B cell (primary cell): ENCODE measurements at regions not wholly inside any gene's neighbourhood (a gene's known extent, or its start where the extent isn't known, plus 50 kb on each side); places are given as distances from the start of the nearest gene placed in this dataset.
"Not testable (repeated sequence)": the region's sequence is repeated elsewhere in the genome, so short reads cannot be mapped to it uniquely, and the experiment has no call there.

Source experiments
- ATAC-seq: fragments of 200-7000 bp; cut with Tn5 transposase; one replicate; pipeline ENCODE4 v1.10.0; 2021; ENCODE audit warnings: low read depth, mild to moderate bottlenecking, moderate number of reproducible peaks, moderate library complexity
- CTCF ChIA-PET: fragments of 350-600 bp; sonication (Branson Sonifier 250); formaldehyde crosslinking; loops from one replicate; lab custom pipeline; 2021; ENCODE audit warnings: antibody characterized with exemption, inconsistent platforms; lab: Charles Lee
- POLR2A ChIA-PET: fragments of 350-600 bp; sonication (Branson Sonifier 250); formaldehyde crosslinking; loops from one replicate; lab custom pipeline; 2021; ENCODE audit warnings: antibody characterized with exemption; lab: Charles Lee
- DNase-seq: peaks from one replicate; pipeline ENCODE4 v3.0.0; 2013
- H2AFZ ChIP-seq: 2 replicates; pipeline ENCODE4 v1.6.1; 2012; ENCODE audit warnings: mild to moderate bottlenecking, low read depth, low read length; ENCODE audit not compliant: insufficient read depth, poor library complexity, severe bottlenecking
- H3K27ac ChIP-seq, 2 donors: 1 replicate in 1 of 2; 2 replicates in 1 of 2; pipeline ENCODE4 v1.5.1; 2012 to 2013; ENCODE audit warnings: low read length in 2 of 2, mild to moderate bottlenecking in 2 of 2, moderate library complexity in 1 of 2
- H3K27me3 ChIP-seq, 4 experiments: fragments of 200-600 bp in 1 of 4; sonication (generic) in 1 of 4; replicated peaks in 1 of 4; 1 replicate in 2 of 4; 2 replicates in 2 of 4; pipeline versions ENCODE4 v1.6.1 to v1.7.0; 2013 to 2016; ENCODE audit warnings: low read length in 3 of 4, mild to moderate bottlenecking in 2 of 4, mixed read lengths in 1 of 4, moderate library complexity in 1 of 4; ENCODE audit not compliant: insufficient read depth in 4 of 4, control insufficient read depth in 3 of 4; ENCODE audit errors: control extremely low read depth in 1 of 4
- H3K36me3 ChIP-seq, 2 experiments: replicated peaks in 1 of 2; 1 replicate in 1 of 2; 2 replicates in 1 of 2; pipeline versions ENCODE4 v1.6.1 to v1.7.1; 2013; ENCODE audit warnings: low read length in 1 of 2; ENCODE audit not compliant: insufficient read depth in 2 of 2, control insufficient read depth in 1 of 2; ENCODE audit errors: control extremely low read depth in 1 of 2, extremely low read depth in 1 of 2
- H3K4me1 ChIP-seq, 2 donors: fragments of 200-600 bp in 1 of 2; sonication (generic) in 1 of 2; 1 replicate in 1 of 2; 2 replicates in 1 of 2; pipeline versions ENCODE4 v1.5.1 to v1.6.1; 2013 to 2017; ENCODE audit warnings: low read length in 2 of 2; ENCODE audit not compliant: control insufficient read depth in 2 of 2, insufficient read depth in 2 of 2
- H3K4me2 ChIP-seq: replicated peaks from 2 replicates; pipeline ENCODE3; 2012; ENCODE audit warnings: mild to moderate bottlenecking, low read depth, low read length; ENCODE audit not compliant: poor library complexity, severe bottlenecking
- H3K4me3 ChIP-seq, 5 experiments: fragments of 200-600 bp in 1 of 5; sonication (generic) in 1 of 5; 1 replicate in 3 of 5; 2 replicates in 2 of 5; pipeline versions ENCODE4 v1.5.1 to v1.7.0; 2011 to 2016; ENCODE audit warnings: low read length in 4 of 5, mild to moderate bottlenecking in 4 of 5, low read depth in 2 of 5, control low read depth in 1 of 5, moderate library complexity in 1 of 5; ENCODE audit not compliant: insufficient read depth in 1 of 5; ENCODE audit errors: control extremely low read depth in 1 of 5, extremely low read depth in 1 of 5
- H3K79me2 ChIP-seq: fragments of 200-600 bp; sonication (generic); one replicate; pipeline ENCODE4 v1.6.0; 2016; ENCODE audit warnings: low read length; ENCODE audit not compliant: control insufficient read depth, insufficient read depth
- H3K9ac ChIP-seq: fragments of 200-600 bp; sonication (generic); 2 replicates; pipeline ENCODE4 v1.6.1; 2017; ENCODE audit warnings: mild to moderate bottlenecking, low read length, moderate library complexity
- H3K9me3 ChIP-seq, 3 donors: one replicate each; pipeline versions ENCODE4 v1.6.1 to v1.7.1; 2013; ENCODE audit warnings: low read length in 2 of 3; ENCODE audit not compliant: control insufficient read depth in 2 of 3, insufficient read depth in 1 of 3; ENCODE audit errors: control extremely low read depth in 1 of 3
- H4K20me1 ChIP-seq: 2 replicates; pipeline ENCODE4 v1.6.0; 2012; ENCODE audit warnings: mild to moderate bottlenecking, low read length; ENCODE audit not compliant: insufficient read depth, control insufficient read depth, poor library complexity, severe bottlenecking
- H3K27ac Mint-ChIP-seq: one replicate; pipeline ENCODE4 v1.8.0; 2021; ENCODE audit warnings: mixed read lengths
- H3K27me3 Mint-ChIP-seq: one replicate; pipeline ENCODE4 v1.8.0; 2021; ENCODE audit warnings: mixed read lengths
- H3K4me1 Mint-ChIP-seq: one replicate; pipeline ENCODE4 v1.8.0; 2021; ENCODE audit warnings: mixed read lengths
- H3K4me3 Mint-ChIP-seq: one replicate; pipeline ENCODE4 v1.8.0; 2021; ENCODE audit warnings: mixed read lengths
- H3K9me3 Mint-ChIP-seq: one replicate; pipeline ENCODE4 v1.8.0; 2022; ENCODE audit warnings: mixed read lengths; ENCODE audit not compliant: insufficient read depth
- EZH2 ChIP-seq: IDR thresholded peaks from 2 replicates; pipeline ENCODE4 v1.6.1; 2012; ENCODE audit warnings: borderline replicate concordance, low read depth, mild to moderate bottlenecking, moderate library complexity, low read length; ENCODE audit not compliant: insufficient read depth, poor library complexity, severe bottlenecking
- WGBS: methylation state at CpG from one replicate; pipeline ENCODE4 v1.1.5; 2013; ENCODE audit warnings: missing lambda C conversion rate; ENCODE audit not compliant: insufficient coverage; 5-methylcytosine and 5-hydroxymethylcytosine counted together
- intact Hi-C: fragments of 100-400 bp; cut with micrococcal nuclease; formaldehyde crosslinking; loops from one replicate; pipeline ENCODE4 v1.10.0; 2022
- TF ChIP-seq, protein P1 (sequence below): fragments of 200-600 bp; IDR thresholded peaks from one replicate; pipeline ENCODE4 v1.8.0; 2022; ENCODE audit warnings: antibody characterized with exemption, mild to moderate bottlenecking

- POLR2A ChIA-PET: no interaction called here
- Mint-ChIP-seq H3K9me3 (peaks cover 5% of the 10 kb centered on the region), H3K4me1 (no peaks in the 10 kb centered on the region), H3K27me3 (no peaks in the 10 kb centered on the region), H3K27ac (no peak overlapping the region), H3K4me3 (no peak overlapping the region)
- Histone ChIP-seq H3K79me2 (no peaks in the 10 kb centered on the region), H4K20me1 (no peaks in the 10 kb centered on the region), H2AFZ (no peak overlapping the region), H3K27me3 (no peaks in the 10 kb centered on the region), H3K27ac (no peak overlapping the region), H3K4me3 (no peak overlapping the region), H3K9me3 (peaks cover 0 to 12% (median 3%) of the 10 kb centered on the region in 3 donors), H3K4me2 (no peak overlapping the region), H3K9ac (no peak overlapping the region), H3K4me1 (no peaks in the 10 kb centered on the region), H3K36me3 (no peaks in the 10 kb centered on the region)
- 85% methylated on average over 2 of the region's 2 CpGs for WGBS
- no peak for TF ChIP-seq EZH2
- TF ChIP-seq, protein P1, sequence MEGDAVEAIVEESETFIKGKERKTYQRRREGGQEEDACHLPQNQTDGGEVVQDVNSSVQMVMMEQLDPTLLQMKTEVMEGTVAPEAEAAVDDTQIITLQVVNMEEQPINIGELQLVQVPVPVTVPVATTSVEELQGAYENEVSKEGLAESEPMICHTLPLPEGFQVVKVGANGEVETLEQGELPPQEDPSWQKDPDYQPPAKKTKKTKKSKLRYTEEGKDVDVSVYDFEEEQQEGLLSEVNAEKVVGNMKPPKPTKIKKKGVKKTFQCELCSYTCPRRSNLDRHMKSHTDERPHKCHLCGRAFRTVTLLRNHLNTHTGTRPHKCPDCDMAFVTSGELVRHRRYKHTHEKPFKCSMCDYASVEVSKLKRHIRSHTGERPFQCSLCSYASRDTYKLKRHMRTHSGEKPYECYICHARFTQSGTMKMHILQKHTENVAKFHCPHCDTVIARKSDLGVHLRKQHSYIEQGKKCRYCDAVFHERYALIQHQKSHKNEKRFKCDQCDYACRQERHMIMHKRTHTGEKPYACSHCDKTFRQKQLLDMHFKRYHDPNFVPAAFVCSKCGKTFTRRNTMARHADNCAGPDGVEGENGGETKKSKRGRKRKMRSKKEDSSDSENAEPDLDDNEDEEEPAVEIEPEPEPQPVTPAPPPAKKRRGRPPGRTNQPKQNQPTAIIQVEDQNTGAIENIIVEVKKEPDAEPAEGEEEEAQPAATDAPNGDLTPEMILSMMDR: no peak
- intact Hi-C loops: no loop called here
- CTCF ChIA-PET: no interaction called here
- DNase-seq: no peak
- ATAC-seq: no peak
These were observed 114.8 kb upstream of the NDN start for GRCh38 chr15:23801881-23802280.

DNA sequence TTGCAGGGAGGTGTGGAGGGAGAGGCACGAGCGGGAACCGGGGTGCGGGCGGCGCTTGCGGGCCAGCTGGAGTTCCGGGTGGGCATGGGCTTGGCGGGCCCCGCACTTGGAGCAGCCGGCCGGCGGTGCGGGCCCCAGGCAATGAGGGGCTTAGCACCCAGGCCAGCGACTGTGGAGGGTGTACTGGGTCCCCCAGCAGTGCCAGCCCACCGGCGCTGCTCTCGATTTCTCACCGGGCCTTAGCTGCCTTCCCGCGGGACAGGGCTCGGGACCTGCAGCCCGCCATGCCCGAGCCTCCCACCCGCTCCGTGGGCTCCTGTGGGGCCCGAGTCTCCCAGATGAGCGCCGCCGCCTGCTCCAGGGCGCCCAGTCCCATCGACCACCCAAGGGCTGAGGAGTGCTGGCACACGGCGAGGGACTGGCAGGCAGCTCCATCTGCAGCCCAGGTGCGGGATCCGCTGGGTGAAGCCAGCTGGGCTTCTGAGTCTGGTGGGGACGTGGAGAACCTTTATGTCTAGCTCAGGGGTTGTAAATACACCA lies 115.9 kb upstream of the NDN start:
- H3K4me1 ChIP-seq, H3K4me3 ChIP-seq, CTCF ChIA-PET, H3K4me2 ChIP-seq, POLR2A ChIA-PET, H4K20me1 ChIP-seq, DNase-seq, H3K79me2 ChIP-seq, H3K27ac Mint-ChIP-seq, ATAC-seq, H3K9ac ChIP-seq, H3K27me3 Mint-ChIP-seq, H3K9me3 ChIP-seq, H3K4me3 Mint-ChIP-seq, H2AFZ ChIP-seq, H3K9me3 Mint-ChIP-seq, H3K27ac ChIP-seq, H3K27me3 ChIP-seq, H3K36me3 ChIP-seq, intact Hi-C loops, H3K4me1 Mint-ChIP-seq: not testable (repeated sequence)
- WGBS: 85% methylated on average over 34 of the region's 37 CpGs
